Daoy (cell line): ENCODE measurements at regions not wholly inside any gene's neighbourhood (a gene's known extent, or its start where the extent isn't known, plus 50 kb on each side); places are given as distances from the start of the nearest gene placed in this dataset.
A peak's percentile ranks its signal among the peaks of the same experiment; 100 is the strongest.
"Not testable (repeated sequence)": the region's sequence is repeated elsewhere in the genome, so short reads cannot be mapped to it uniquely, and the experiment has no call there.

Experiments used
- DNase-seq: peaks from one replicate; pipeline ENCODE4 v3.0.0-alpha.2; 2015; ENCODE audit warnings: low read depth

GRCh38 chr5:163269624-163270023 is 167.8 kb upstream of the CCNG1 start:
- DNase-seq, result no peak

- DNase-seq, result no peak
These were observed 160.9 kb upstream of the CCNG1 start for GRCh38 chr5:163276466-163276865.

- not testable (repeated sequence) for DNase-seq
These were observed 156.5 kb upstream of the CCNG1 start for GRCh38 chr5:163280897-163281296.

- DNase-seq, result no peak
These were observed 155.9 kb upstream of the CCNG1 start for GRCh38 chr5:163281512-163281911.

- DNase-seq, result no peak
These were observed 143.6 kb upstream of the CCNG1 start for GRCh38 chr5:163293836-163294235.

GRCh38 chr5:163303718-163304117 is 133.7 kb upstream of the CCNG1 start:
- DNase-seq, result no peak

GRCh38 chr5:163305655-163306054 is 131.7 kb upstream of the CCNG1 start:
- DNase-seq, result no peak

GRCh38 chr5:163306421-163306820 is 131.0 kb upstream of the CCNG1 start:
- DNase-seq, result no peak

GRCh38 chr5:163309914-163310313 is 127.5 kb upstream of the CCNG1 start:
- no peak for DNase-seq

- DNase-seq, result no peak
These were observed 126.4 kb upstream of the CCNG1 start for GRCh38 chr5:163310997-163311396.

GRCh38 chr5:163312598-163312997 is 124.8 kb upstream of the CCNG1 start:
- no peak for DNase-seq

- DNase-seq, result not testable (repeated sequence)
These were observed 124.3 kb upstream of the CCNG1 start for GRCh38 chr5:163313049-163313448.

GRCh38 chr5:163316374-163316773 is 121.0 kb upstream of the CCNG1 start:
- not testable (repeated sequence) for DNase-seq

- DNase-seq, result no peak
These were observed 118.7 kb upstream of the CCNG1 start for GRCh38 chr5:163318707-163319106.

- no peak for DNase-seq
These were observed 115.9 kb upstream of the CCNG1 start for GRCh38 chr5:163321511-163321910.

GRCh38 chr5:163330723-163331668 is 106.4 kb upstream of the CCNG1 start:
- no peak for DNase-seq

- not testable (repeated sequence) for DNase-seq
These were observed 101.3 kb upstream of the CCNG1 start for GRCh38 chr5:163336074-163336473.

- DNase-seq, result no peak
These were observed 98.2 kb upstream of the CCNG1 start for GRCh38 chr5:163339148-163339547.

- not testable (repeated sequence) for DNase-seq
These were observed 97.0 kb upstream of the CCNG1 start for GRCh38 chr5:163340378-163340777.

- no peak for DNase-seq
These were observed 95.1 kb upstream of the CCNG1 start for GRCh38 chr5:163342306-163342705.

GRCh38 chr5:163345216-163345615 is 92.2 kb upstream of the CCNG1 start:
- no peak for DNase-seq

- peak; percentile 59 for DNase-seq
These were observed 89.7 kb upstream of the CCNG1 start for GRCh38 chr5:163347671-163348070.

GRCh38 chr5:163350083-163350482 is 87.3 kb upstream of the CCNG1 start:
- peak; percentile 6 for DNase-seq

GRCh38 chr5:163352531-163352930 is 84.9 kb upstream of the CCNG1 start:
- DNase-seq, result no peak
